WTC11 (cell line): ENCODE measurements at regions not wholly inside any gene's neighbourhood (a gene's known extent, or its start where the extent isn't known, plus 50 kb on each side); places are given as distances from the start of the nearest gene placed in this dataset.

ENCODE experiments used
- ATAC-seq: fragments of 200-7000 bp; cut with Tn5 transposase; 2 replicates; pipeline ENCODE4 v1.10.0; 2021; ENCODE audit warnings: mild to moderate bottlenecking, moderate library complexity
- CTCF ChIA-PET: fragments of 300-600 bp; sonication (Branson Sonifier 250); formaldehyde crosslinking; loops from one replicate; lab custom pipeline; 2021; ENCODE audit warnings: antibody characterized with exemption; lab: Charles Lee
- POLR2A ChIA-PET: fragments of 350-600 bp; sonication (Branson Sonifier 250); formaldehyde crosslinking; loops from one replicate; lab custom pipeline; 2021; ENCODE audit warnings: antibody characterized with exemption; lab: Charles Lee
- DNase-seq: peaks from one replicate; pipeline ENCODE4 v3.0.0; 2021; ENCODE audit warnings: low spot score
- H3K27ac Mint-ChIP-seq: 2 replicates; pipeline ENCODE4 v1.8.0; 2021; ENCODE audit warnings: mixed read lengths
- H3K27me3 Mint-ChIP-seq: 2 replicates; pipeline ENCODE4 v1.8.0; 2021; ENCODE audit warnings: low read depth, mild to moderate bottlenecking, moderate library complexity, mixed read lengths
- H3K36me3 Mint-ChIP-seq: 2 replicates; pipeline ENCODE4 v1.8.0; 2021; ENCODE audit warnings: mixed read lengths
- H3K4me1 Mint-ChIP-seq: 2 replicates; pipeline ENCODE4 v1.8.0; 2022; ENCODE audit warnings: mixed read lengths
- H3K4me3 Mint-ChIP-seq: 2 replicates; pipeline ENCODE4 v1.8.0; 2021; ENCODE audit warnings: mild to moderate bottlenecking, moderate library complexity, mixed read lengths
- H3K9me3 Mint-ChIP-seq: 2 replicates; pipeline ENCODE4 v1.8.0; 2021; ENCODE audit warnings: mixed read lengths
- ARID4B ChIP-seq: sonication (generic); formaldehyde crosslinking; IDR thresholded peaks from 2 replicates; pipeline ENCODE4 v1.8.0; 2023; ENCODE audit warnings: missing genetic modification reagents, mild to moderate bottlenecking, borderline replicate concordance
- ATF3 ChIP-seq: sonication (generic); formaldehyde crosslinking; conservative IDR thresholded peaks from 2 replicates; pipeline ENCODE4 v1.8.1; 2022; ENCODE audit warnings: mild to moderate bottlenecking, missing genetic modification reagents
- E2F5 ChIP-seq: sonication (generic); formaldehyde crosslinking; IDR thresholded peaks from 2 replicates; pipeline ENCODE4 v1.8.1; 2022; ENCODE audit warnings: mild to moderate bottlenecking, moderate library complexity, missing genetic modification reagents
- EMX1 ChIP-seq: fragments of 250-450 bp; sonication (Bioruptor Pico); IDR thresholded peaks from 2 replicates; pipeline ENCODE4 v1.8.0; 2021; ENCODE audit warnings: mild to moderate bottlenecking
- MAX ChIP-seq: sonication (generic); formaldehyde crosslinking; IDR thresholded peaks from 2 replicates; pipeline ENCODE4 v1.8.0; 2022; ENCODE audit warnings: mild to moderate bottlenecking, missing genetic modification reagents
- PRDM15 ChIP-seq: sonication (generic); formaldehyde crosslinking; IDR thresholded peaks from 2 replicates; pipeline ENCODE4 v1.8.0; 2022; ENCODE audit warnings: missing genetic modification reagents
- PRRX2 ChIP-seq: fragments of 250-450 bp; sonication (Bioruptor Pico); IDR thresholded peaks from 2 replicates; pipeline ENCODE4 v1.8.0; 2021; ENCODE audit warnings: mild to moderate bottlenecking
- STAT6 ChIP-seq: sonication (generic); formaldehyde crosslinking; conservative IDR thresholded peaks from 2 replicates; pipeline ENCODE4 v1.8.1; 2023; ENCODE audit warnings: mild to moderate bottlenecking, low read depth, missing genetic modification reagents, moderate library complexity
- TP53 ChIP-seq: sonication (generic); formaldehyde crosslinking; IDR thresholded peaks from 2 replicates; pipeline ENCODE4 v1.8.1; 2023; ENCODE audit warnings: mild to moderate bottlenecking, missing genetic modification reagents
- ZNF396 ChIP-seq: fragments of 250-450 bp; sonication (Bioruptor Pico); IDR thresholded peaks from 2 replicates; pipeline ENCODE4 v1.8.0; 2021; ENCODE audit warnings: mild to moderate bottlenecking, moderate library complexity, borderline replicate concordance
- TF ChIP-seq, protein P1 (sequence below): sonication (generic); formaldehyde crosslinking; IDR thresholded peaks from 2 replicates; pipeline ENCODE4 v1.8.1; 2023; ENCODE audit warnings: mild to moderate bottlenecking, missing genetic modification reagents, borderline replicate concordance
- TF ChIP-seq, protein P2 (sequence below): fragments of 250-450 bp; sonication (Bioruptor Pico); IDR thresholded peaks from 2 replicates; pipeline ENCODE4 v1.9.0; 2021; ENCODE audit warnings: mild to moderate bottlenecking, borderline replicate concordance
- TF ChIP-seq, protein P3 (sequence below): sonication (generic); formaldehyde crosslinking; IDR thresholded peaks from 2 replicates; pipeline ENCODE4 v1.8.0; 2022; ENCODE audit warnings: mild to moderate bottlenecking, missing genetic modification reagents

DNA sequence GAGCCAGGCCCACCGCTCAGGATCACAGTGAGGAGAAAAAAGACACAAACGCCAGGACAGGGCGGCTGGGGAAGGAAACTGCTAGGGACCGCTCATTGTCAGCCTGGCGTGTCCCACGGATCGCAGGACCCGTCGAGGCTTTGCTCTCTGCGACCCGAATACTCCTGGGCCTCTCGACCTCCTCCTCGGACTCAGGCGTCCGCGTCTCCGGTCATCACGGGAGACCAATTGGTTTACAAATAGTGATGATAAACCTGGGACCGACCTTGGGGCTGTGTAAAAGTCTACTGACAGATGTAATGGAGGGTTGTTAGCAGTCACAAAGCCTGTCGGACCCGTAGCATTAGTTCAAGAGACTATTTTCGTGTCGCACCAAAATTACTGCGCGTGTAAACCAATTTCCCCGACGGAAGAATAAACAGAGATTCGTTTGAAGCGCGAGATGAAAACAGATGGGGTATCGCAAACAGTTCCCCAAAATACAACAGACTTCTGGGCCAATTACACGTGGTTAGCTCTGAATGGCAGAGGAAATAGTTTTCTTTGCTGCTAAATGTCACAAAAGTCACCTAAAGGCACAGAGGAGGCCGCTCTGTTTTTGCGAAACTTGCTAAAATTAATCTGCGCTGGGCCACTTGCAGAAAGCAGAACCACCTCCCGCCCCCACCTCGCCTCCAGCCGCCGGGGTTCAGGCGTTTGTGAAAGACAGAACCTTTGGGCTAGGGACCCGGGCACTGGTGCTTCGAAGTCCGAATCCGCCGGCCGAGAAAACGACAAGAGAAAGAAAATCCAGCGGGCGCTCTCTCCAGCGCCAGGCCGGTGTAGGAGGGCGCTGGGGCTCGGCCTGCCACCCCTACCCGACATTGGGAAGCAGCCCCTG lies 67.6 kb downstream of the FOXD1 start:
- ATAC-seq = peak; percentile 22
- Mint-ChIP-seq H3K27me3 (peaks cover 67% of the 10 kb centered on the region), H3K27ac (no peak overlapping the region), H3K9me3 (peaks cover 22% of the 10 kb centered on the region), H3K4me1 (peaks cover 18% of the 10 kb centered on the region), H3K36me3 (peaks cover 22% of the 10 kb centered on the region), H3K4me3 (peak overlapping the region; percentile 54)
- CTCF ChIA-PET = interaction anchor here (1.0 kb wide), 1 partner anchor 77 kb away, joined by 3 read pairs; no protein-coding TSS in a partner anchor
- no peak for DNase-seq
- POLR2A ChIA-PET = no interaction called here
- TF ChIP-seq STAT6 = no peak
- no peak for TF ChIP-seq ARID4B (CRISPR knock-in tag)
- TF ChIP-seq, protein P1, sequence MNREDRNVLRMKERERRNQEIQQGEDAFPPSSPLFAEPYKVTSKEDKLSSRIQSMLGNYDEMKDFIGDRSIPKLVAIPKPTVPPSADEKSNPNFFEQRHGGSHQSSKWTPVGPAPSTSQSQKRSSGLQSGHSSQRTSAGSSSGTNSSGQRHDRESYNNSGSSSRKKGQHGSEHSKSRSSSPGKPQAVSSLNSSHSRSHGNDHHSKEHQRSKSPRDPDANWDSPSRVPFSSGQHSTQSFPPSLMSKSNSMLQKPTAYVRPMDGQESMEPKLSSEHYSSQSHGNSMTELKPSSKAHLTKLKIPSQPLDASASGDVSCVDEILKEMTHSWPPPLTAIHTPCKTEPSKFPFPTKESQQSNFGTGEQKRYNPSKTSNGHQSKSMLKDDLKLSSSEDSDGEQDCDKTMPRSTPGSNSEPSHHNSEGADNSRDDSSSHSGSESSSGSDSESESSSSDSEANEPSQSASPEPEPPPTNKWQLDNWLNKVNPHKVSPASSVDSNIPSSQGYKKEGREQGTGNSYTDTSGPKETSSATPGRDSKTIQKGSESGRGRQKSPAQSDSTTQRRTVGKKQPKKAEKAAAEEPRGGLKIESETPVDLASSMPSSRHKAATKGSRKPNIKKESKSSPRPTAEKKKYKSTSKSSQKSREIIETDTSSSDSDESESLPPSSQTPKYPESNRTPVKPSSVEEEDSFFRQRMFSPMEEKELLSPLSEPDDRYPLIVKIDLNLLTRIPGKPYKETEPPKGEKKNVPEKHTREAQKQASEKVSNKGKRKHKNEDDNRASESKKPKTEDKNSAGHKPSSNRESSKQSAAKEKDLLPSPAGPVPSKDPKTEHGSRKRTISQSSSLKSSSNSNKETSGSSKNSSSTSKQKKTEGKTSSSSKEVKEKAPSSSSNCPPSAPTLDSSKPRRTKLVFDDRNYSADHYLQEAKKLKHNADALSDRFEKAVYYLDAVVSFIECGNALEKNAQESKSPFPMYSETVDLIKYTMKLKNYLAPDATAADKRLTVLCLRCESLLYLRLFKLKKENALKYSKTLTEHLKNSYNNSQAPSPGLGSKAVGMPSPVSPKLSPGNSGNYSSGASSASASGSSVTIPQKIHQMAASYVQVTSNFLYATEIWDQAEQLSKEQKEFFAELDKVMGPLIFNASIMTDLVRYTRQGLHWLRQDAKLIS (CRISPR knock-in tag) = no peak
- no peak for TF ChIP-seq PRDM15 (CRISPR knock-in tag)
- TF ChIP-seq ATF3 (CRISPR knock-in tag) = no peak
- TF ChIP-seq MAX = no peak
- TF ChIP-seq TP53 = no peak
- TF ChIP-seq EMX1 (CRISPR knock-in tag) = no peak
- TF ChIP-seq PRRX2 = no peak
- no peak for TF ChIP-seq E2F5
- no peak for TF ChIP-seq ZNF396 (CRISPR knock-in tag)
- TF ChIP-seq, protein P2, sequence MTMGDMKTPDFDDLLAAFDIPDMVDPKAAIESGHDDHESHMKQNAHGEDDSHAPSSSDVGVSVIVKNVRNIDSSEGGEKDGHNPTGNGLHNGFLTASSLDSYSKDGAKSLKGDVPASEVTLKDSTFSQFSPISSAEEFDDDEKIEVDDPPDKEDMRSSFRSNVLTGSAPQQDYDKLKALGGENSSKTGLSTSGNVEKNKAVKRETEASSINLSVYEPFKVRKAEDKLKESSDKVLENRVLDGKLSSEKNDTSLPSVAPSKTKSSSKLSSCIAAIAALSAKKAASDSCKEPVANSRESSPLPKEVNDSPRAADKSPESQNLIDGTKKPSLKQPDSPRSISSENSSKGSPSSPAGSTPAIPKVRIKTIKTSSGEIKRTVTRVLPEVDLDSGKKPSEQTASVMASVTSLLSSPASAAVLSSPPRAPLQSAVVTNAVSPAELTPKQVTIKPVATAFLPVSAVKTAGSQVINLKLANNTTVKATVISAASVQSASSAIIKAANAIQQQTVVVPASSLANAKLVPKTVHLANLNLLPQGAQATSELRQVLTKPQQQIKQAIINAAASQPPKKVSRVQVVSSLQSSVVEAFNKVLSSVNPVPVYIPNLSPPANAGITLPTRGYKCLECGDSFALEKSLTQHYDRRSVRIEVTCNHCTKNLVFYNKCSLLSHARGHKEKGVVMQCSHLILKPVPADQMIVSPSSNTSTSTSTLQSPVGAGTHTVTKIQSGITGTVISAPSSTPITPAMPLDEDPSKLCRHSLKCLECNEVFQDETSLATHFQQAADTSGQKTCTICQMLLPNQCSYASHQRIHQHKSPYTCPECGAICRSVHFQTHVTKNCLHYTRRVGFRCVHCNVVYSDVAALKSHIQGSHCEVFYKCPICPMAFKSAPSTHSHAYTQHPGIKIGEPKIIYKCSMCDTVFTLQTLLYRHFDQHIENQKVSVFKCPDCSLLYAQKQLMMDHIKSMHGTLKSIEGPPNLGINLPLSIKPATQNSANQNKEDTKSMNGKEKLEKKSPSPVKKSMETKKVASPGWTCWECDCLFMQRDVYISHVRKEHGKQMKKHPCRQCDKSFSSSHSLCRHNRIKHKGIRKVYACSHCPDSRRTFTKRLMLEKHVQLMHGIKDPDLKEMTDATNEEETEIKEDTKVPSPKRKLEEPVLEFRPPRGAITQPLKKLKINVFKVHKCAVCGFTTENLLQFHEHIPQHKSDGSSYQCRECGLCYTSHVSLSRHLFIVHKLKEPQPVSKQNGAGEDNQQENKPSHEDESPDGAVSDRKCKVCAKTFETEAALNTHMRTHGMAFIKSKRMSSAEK = no peak
- TF ChIP-seq, protein P3, sequence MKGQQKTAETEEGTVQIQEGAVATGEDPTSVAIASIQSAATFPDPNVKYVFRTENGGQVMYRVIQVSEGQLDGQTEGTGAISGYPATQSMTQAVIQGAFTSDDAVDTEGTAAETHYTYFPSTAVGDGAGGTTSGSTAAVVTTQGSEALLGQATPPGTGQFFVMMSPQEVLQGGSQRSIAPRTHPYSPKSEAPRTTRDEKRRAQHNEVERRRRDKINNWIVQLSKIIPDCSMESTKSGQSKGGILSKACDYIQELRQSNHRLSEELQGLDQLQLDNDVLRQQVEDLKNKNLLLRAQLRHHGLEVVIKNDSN (CRISPR knock-in tag) = no peak
